H9 (cell line): ENCODE measurements at regions not wholly inside any gene's neighbourhood (a gene's known extent, or its start where the extent isn't known, plus 50 kb on each side); places are given as distances from the start of the nearest gene placed in this dataset.

Experiments used
- DNase-seq: peaks from one replicate; pipeline ENCODE4 v3.0.0-alpha.2; 2017
- H2AFZ ChIP-seq: one replicate; pipeline ENCODE4 v1.6.1; 2013; ENCODE audit warnings: mild to moderate bottlenecking, low read length, control low read depth, moderate library complexity
- H2AK5ac ChIP-seq: 2 replicates; pipeline ENCODE4 v1.6.1; 2013; ENCODE audit warnings: low read length, control low read depth, mixed read lengths; ENCODE audit not compliant: insufficient read length
- H2BK120ac ChIP-seq: one replicate; pipeline ENCODE4 v1.6.1; 2013; ENCODE audit warnings: low read depth, mild to moderate bottlenecking, low read length, control low read depth, inconsistent platforms; ENCODE audit not compliant: poor library complexity, severe bottlenecking
- H2BK12ac ChIP-seq: 2 replicates; pipeline ENCODE4 v1.6.1; 2013; ENCODE audit warnings: low read length, control low read depth, mixed read lengths, low read depth; ENCODE audit not compliant: insufficient read length
- H2BK15ac ChIP-seq: 2 replicates; pipeline ENCODE4 v1.6.1; 2013; ENCODE audit warnings: low read depth, low read length, control low read depth
- H2BK20ac ChIP-seq: one replicate; pipeline ENCODE4 v1.6.1; 2013; ENCODE audit warnings: low read depth, mild to moderate bottlenecking, low read length, control low read depth, inconsistent platforms; ENCODE audit not compliant: poor library complexity, severe bottlenecking
- H2BK5ac ChIP-seq: 2 replicates; pipeline ENCODE4 v1.6.1; 2013; ENCODE audit warnings: low read length, control low read depth, mixed read lengths; ENCODE audit not compliant: insufficient read length
- H3K14ac ChIP-seq: 2 replicates; pipeline ENCODE4 v1.6.1; 2013; ENCODE audit warnings: low read length, control low read depth; ENCODE audit not compliant: insufficient read depth
- H3K18ac ChIP-seq: 2 replicates; pipeline ENCODE4 v1.6.1; 2013; ENCODE audit warnings: low read depth, mild to moderate bottlenecking, mixed read lengths, low read length, control low read depth; ENCODE audit not compliant: insufficient read length
- H3K23ac ChIP-seq: 2 replicates; pipeline ENCODE4 v1.6.1; 2013; ENCODE audit warnings: low read length, control low read depth, mixed read lengths, low read depth; ENCODE audit not compliant: insufficient read length
- H3K23me2 ChIP-seq: 2 replicates; pipeline ENCODE4 v1.6.1; 2013; ENCODE audit warnings: low read depth, mild to moderate bottlenecking, mixed read lengths, low read length, control low read depth; ENCODE audit not compliant: insufficient read length, poor library complexity, severe bottlenecking
- H3K27ac ChIP-seq: 2 replicates; pipeline ENCODE4 v1.5.1; 2013; ENCODE audit warnings: low read length, control low read depth, mixed read lengths, low read depth; ENCODE audit not compliant: insufficient read length
- H3K27me3 ChIP-seq: 2 replicates; pipeline ENCODE4 v1.6.1; 2013; ENCODE audit warnings: low read length, control low read depth, inconsistent platforms; ENCODE audit not compliant: insufficient read depth
- H3K4ac ChIP-seq: 2 replicates; pipeline ENCODE4 v1.6.1; 2013; ENCODE audit warnings: low read depth, mild to moderate bottlenecking, control low read depth, inconsistent platforms, low read length, moderate library complexity
- H3K4me1 ChIP-seq: 2 replicates; pipeline ENCODE4 v1.6.1; 2013; ENCODE audit warnings: low read length, control low read depth, inconsistent platforms; ENCODE audit not compliant: insufficient read depth
- H3K4me2 ChIP-seq: 2 replicates; pipeline ENCODE4 v1.6.1; 2013; ENCODE audit warnings: low read length, control low read depth, mixed read lengths; ENCODE audit not compliant: insufficient read length, insufficient read depth
- H3K56ac ChIP-seq: 2 replicates; pipeline ENCODE4 v1.6.1; 2013; ENCODE audit warnings: low read depth, mild to moderate bottlenecking, mixed read lengths, low read length, control low read depth; ENCODE audit not compliant: insufficient read length
- H3K79me1 ChIP-seq: 2 replicates; pipeline ENCODE4 v1.6.1; 2013; ENCODE audit warnings: low read depth, mild to moderate bottlenecking, moderate library complexity, low read length, control low read depth, inconsistent platforms; ENCODE audit not compliant: insufficient read depth, poor library complexity, severe bottlenecking
- H3K79me2 ChIP-seq: 2 replicates; pipeline ENCODE4 v1.6.1; 2013; ENCODE audit warnings: low read length, control low read depth, inconsistent platforms; ENCODE audit not compliant: insufficient read depth
- H3K9ac ChIP-seq: 2 replicates; pipeline ENCODE4 v1.6.1; 2013; ENCODE audit warnings: low read length, control low read depth, mixed read lengths; ENCODE audit not compliant: insufficient read length; ENCODE audit errors: extremely low read depth
- H3K9me3 ChIP-seq: one replicate; pipeline ENCODE4 v1.6.1; 2013; ENCODE audit warnings: low read depth, low read length, inconsistent platforms; ENCODE audit not compliant: control insufficient read depth
- H3T11ph ChIP-seq: one replicate; pipeline ENCODE4 v1.6.1; 2013; ENCODE audit warnings: mild to moderate bottlenecking, low read length, control low read depth, inconsistent platforms
- H4K20me1 ChIP-seq: one replicate; pipeline ENCODE4 v1.6.1; 2013; ENCODE audit not compliant: control insufficient read depth, insufficient read length, insufficient read depth
- H4K5ac ChIP-seq: 2 replicates; pipeline ENCODE4 v1.6.1; 2013; ENCODE audit warnings: low read depth, mild to moderate bottlenecking, mixed read lengths, low read length, control low read depth; ENCODE audit not compliant: insufficient read length
- H4K8ac ChIP-seq: replicated peaks from 2 replicates; pipeline ENCODE4 v1.6.1; 2013; ENCODE audit warnings: low read length, control low read depth, mixed read lengths, low read depth; ENCODE audit not compliant: insufficient read length
- H4K91ac ChIP-seq: 2 replicates; pipeline ENCODE4 v1.6.1; 2013; ENCODE audit warnings: low read depth, mild to moderate bottlenecking, moderate library complexity, mixed read lengths, low read length, control low read depth; ENCODE audit not compliant: insufficient read length
- H3K27ac Mint-ChIP-seq, 3 experiments: 2 replicates in 2 of 3; 3 replicates in 1 of 3; pipeline ENCODE4 v1.8.0; 2020 to 2021; ENCODE audit warnings: mixed read lengths in 3 of 3, mild to moderate bottlenecking in 1 of 3, moderate library complexity in 1 of 3
- H3K27me3 Mint-ChIP-seq: 2 replicates; pipeline ENCODE4 v1.8.0; 2021; ENCODE audit warnings: low read depth, mild to moderate bottlenecking, moderate library complexity, mixed read lengths
- H3K36me3 Mint-ChIP-seq, 3 experiments: 2 replicates in 2 of 3; 3 replicates in 1 of 3; pipeline ENCODE4 v1.8.0; 2020 to 2021; ENCODE audit warnings: low read depth in 3 of 3, mixed read lengths in 3 of 3; ENCODE audit not compliant: insufficient read depth in 1 of 3
- H3K4me1 Mint-ChIP-seq, 2 experiments: 2 replicates each; pipeline ENCODE4 v1.8.0; 2020; ENCODE audit warnings: mixed read lengths in 2 of 2
- H3K4me3 Mint-ChIP-seq, 2 experiments: 2 replicates in 1 of 2; 3 replicates in 1 of 2; pipeline ENCODE4 v1.8.0; 2020 to 2021; ENCODE audit warnings: mild to moderate bottlenecking in 2 of 2, mixed read lengths in 2 of 2, moderate library complexity in 1 of 2
- H3K9me3 Mint-ChIP-seq, 2 experiments: 2 replicates in 1 of 2; 3 replicates in 1 of 2; pipeline ENCODE4 v1.8.0; 2020; ENCODE audit warnings: mild to moderate bottlenecking in 2 of 2, mixed read lengths in 2 of 2, moderate library complexity in 1 of 2
- WGBS: extraction: QIAGEN DNeasy Blood & Tissue Kit; methylation state at CpG from one replicate; pipeline ENCODE4 v1.1.7; 2013; ENCODE audit warnings: missing lambda C conversion rate, low lambda C conversion rate, mixed read lengths; ENCODE audit not compliant: insufficient read length; ENCODE audit errors: extremely low coverage; 5-methylcytosine and 5-hydroxymethylcytosine counted together
- TF ChIP-seq, protein P1 (sequence below): fragments of 200-600 bp; sonication (generic); conservative IDR thresholded peaks from 3 replicates; pipeline ENCODE4 v1.8.0; 2021; ENCODE audit warnings: antibody characterized with exemption, mild to moderate bottlenecking

DNA sequence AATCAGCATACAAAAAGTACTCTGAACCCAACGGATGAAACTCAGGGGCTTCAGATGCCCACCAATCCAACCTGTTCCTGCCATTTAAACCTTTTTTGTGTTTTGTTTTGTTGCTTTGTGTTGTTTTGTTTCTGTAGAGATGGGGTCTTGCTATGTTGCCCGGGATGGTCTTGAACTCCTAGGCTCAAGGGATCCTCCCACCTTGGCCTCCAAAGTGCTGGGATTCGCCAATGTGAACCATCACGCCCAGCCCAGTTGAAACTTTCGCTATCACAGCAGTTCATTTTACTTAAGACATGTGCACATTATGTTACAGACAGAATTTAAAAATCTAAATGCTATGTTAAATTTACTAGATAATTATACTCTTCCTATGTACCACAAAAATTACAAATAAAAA, 101.6 kb downstream of the SKIDA1 start:
- no peak overlapping the region for H3K9ac ChIP-seq

More for the DNA sequence above, 101.6 kb downstream of the SKIDA1 start:
- no CpG with 5 or more reads among the region's 5 CpGs for WGBS
- Histone ChIP-seq H3K23ac (no peak overlapping the region), H3K27me3 (no peaks in the 10 kb centered on the region), H2BK12ac (no peak overlapping the region), H3K23me2 (no peaks in the 10 kb centered on the region), H2BK15ac (no peak overlapping the region), H3K79me1 (no peaks in the 10 kb centered on the region), H2AK5ac (no peak overlapping the region), H3K4me2 (no peak overlapping the region), H4K5ac (no peak overlapping the region), H3K79me2 (no peaks in the 10 kb centered on the region), H4K20me1 (no peaks in the 10 kb centered on the region), H3K27ac (no peak overlapping the region), H3K9me3 (peaks cover 7% of the 10 kb centered on the region), H4K8ac (no peak overlapping the region), H3K14ac (no peak overlapping the region), H2BK20ac (no peak overlapping the region), H3K18ac (no peak overlapping the region), H2BK5ac (no peak overlapping the region), H4K91ac (no peak overlapping the region), H3K4me1 (no peaks in the 10 kb centered on the region), H3K4ac (no peak overlapping the region), H3T11ph (no peak overlapping the region), H2BK120ac (no peak overlapping the region), H3K56ac (no peak overlapping the region), H2AFZ (no peak overlapping the region)
- H3K4me1 Mint-ChIP-seq, result peaks cover 20 to 26% of the 10 kb centered on the region in 2 experiments
- H3K27ac Mint-ChIP-seq, result peak overlapping the region in 2 of 3 experiments; percentile 59; a peak in 4 of 7 replicates
- TF ChIP-seq, protein P1, sequence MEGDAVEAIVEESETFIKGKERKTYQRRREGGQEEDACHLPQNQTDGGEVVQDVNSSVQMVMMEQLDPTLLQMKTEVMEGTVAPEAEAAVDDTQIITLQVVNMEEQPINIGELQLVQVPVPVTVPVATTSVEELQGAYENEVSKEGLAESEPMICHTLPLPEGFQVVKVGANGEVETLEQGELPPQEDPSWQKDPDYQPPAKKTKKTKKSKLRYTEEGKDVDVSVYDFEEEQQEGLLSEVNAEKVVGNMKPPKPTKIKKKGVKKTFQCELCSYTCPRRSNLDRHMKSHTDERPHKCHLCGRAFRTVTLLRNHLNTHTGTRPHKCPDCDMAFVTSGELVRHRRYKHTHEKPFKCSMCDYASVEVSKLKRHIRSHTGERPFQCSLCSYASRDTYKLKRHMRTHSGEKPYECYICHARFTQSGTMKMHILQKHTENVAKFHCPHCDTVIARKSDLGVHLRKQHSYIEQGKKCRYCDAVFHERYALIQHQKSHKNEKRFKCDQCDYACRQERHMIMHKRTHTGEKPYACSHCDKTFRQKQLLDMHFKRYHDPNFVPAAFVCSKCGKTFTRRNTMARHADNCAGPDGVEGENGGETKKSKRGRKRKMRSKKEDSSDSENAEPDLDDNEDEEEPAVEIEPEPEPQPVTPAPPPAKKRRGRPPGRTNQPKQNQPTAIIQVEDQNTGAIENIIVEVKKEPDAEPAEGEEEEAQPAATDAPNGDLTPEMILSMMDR, result no peak
- H3K27me3 Mint-ChIP-seq, result peaks cover 4% of the 10 kb centered on the region; the same call in 1 of the 2 replicates
- H3K36me3 Mint-ChIP-seq, result peaks cover 14 to 29% (median 20%) of the 10 kb centered on the region in 3 experiments
- peaks cover 23 to 24% of the 10 kb centered on the region in 2 experiments for H3K9me3 Mint-ChIP-seq
- no peak overlapping the region for H3K4me3 Mint-ChIP-seq
- DNase-seq, result no peak
